NT2/D1 (cell line): ENCODE measurements at regions not wholly inside any gene's neighbourhood (a gene's known extent, or its start where the extent isn't known, plus 50 kb on each side); places are given as distances from the start of the nearest gene placed in this dataset.

Experiments used
- SUZ12 ChIP-seq: IDR thresholded peaks from 2 replicates; pipeline ENCODE4 v1.6.1; 2011; ENCODE audit not compliant: insufficient read length, insufficient read depth; ENCODE audit errors: extremely low read depth
- YY1 ChIP-seq: IDR thresholded peaks from 2 replicates; pipeline ENCODE4 v1.6.1; 2011; ENCODE audit not compliant: insufficient read length, insufficient read depth
- ZNF274 ChIP-seq: IDR thresholded peaks from 2 replicates; pipeline ENCODE4 v1.6.1; 2011; ENCODE audit warnings: mild to moderate bottlenecking, low read depth, low read length

- TF ChIP-seq YY1 (no peak), ZNF274 (no peak), SUZ12 (no peak)
Observed at GRCh38 chr2:128777196-128778035, 458.7 kb upstream of the HS6ST1 start.
